Osteocyte (in vitro differentiated cells): ENCODE measurements at regions not wholly inside any gene's neighbourhood (a gene's known extent, or its start where the extent isn't known, plus 50 kb on each side); places are given as distances from the start of the nearest gene placed in this dataset.

Source experiments
- DNase-seq: peaks from one replicate; pipeline ENCODE4 v3.0.0; 2021; ENCODE audit warnings: mixed read lengths; ENCODE audit not compliant: unreplicated experiment; ENCODE audit errors: extremely low spot score
- H3K27ac Mint-ChIP-seq: one replicate; pipeline ENCODE4 v1.8.0; 2021; ENCODE audit warnings: mild to moderate bottlenecking, mixed read lengths; ENCODE audit not compliant: unreplicated experiment
- H3K27me3 Mint-ChIP-seq: one replicate; pipeline ENCODE4 v1.8.0; 2021; ENCODE audit warnings: mixed read lengths; ENCODE audit not compliant: unreplicated experiment
- H3K36me3 Mint-ChIP-seq: one replicate; pipeline ENCODE4 v1.8.0; 2021; ENCODE audit warnings: mixed read lengths; ENCODE audit not compliant: unreplicated experiment
- H3K4me1 Mint-ChIP-seq: one replicate; pipeline ENCODE4 v1.8.0; 2021; ENCODE audit warnings: mixed read lengths; ENCODE audit not compliant: unreplicated experiment
- H3K4me3 Mint-ChIP-seq: one replicate; pipeline ENCODE4 v1.8.0; 2021; ENCODE audit warnings: mild to moderate bottlenecking, moderate library complexity, mixed read lengths; ENCODE audit not compliant: unreplicated experiment
- H3K9me3 Mint-ChIP-seq: one replicate; pipeline ENCODE4 v1.8.0; 2021; ENCODE audit warnings: mixed read lengths; ENCODE audit not compliant: unreplicated experiment
- CTCF ChIP-seq: fragments of 200-600 bp; sonication (generic); IDR thresholded peaks from 2 replicates; pipeline ENCODE4 v1.5.0; 2021; ENCODE audit warnings: antibody characterized with exemption, mild to moderate bottlenecking, moderate library complexity

- no peak overlapping the region for H3K27ac Mint-ChIP-seq
- no peaks in the 10 kb centered on the region for H3K27me3 Mint-ChIP-seq
- peaks cover 11% of the 10 kb centered on the region for H3K4me1 Mint-ChIP-seq
- TF ChIP-seq CTCF = no peak
- H3K4me3 Mint-ChIP-seq = no peak overlapping the region
- no peaks in the 10 kb centered on the region for H3K9me3 Mint-ChIP-seq
- H3K36me3 Mint-ChIP-seq = no peaks in the 10 kb centered on the region
- no peak for DNase-seq
These were observed 225.2 kb upstream of the ANO3 start for GRCh38 chr11:26106726-26107125.

- Mint-ChIP-seq H3K27ac (no peak overlapping the region), H3K27me3 (no peaks in the 10 kb centered on the region), H3K4me3 (no peak overlapping the region), H3K9me3 (no peaks in the 10 kb centered on the region), H3K4me1 (peaks cover 11% of the 10 kb centered on the region), H3K36me3 (no peaks in the 10 kb centered on the region)
- no peak for DNase-seq
- TF ChIP-seq CTCF = no peak
These were observed 222.1 kb upstream of the ANO3 start for GRCh38 chr11:26109658-26110368.

GRCh38 chr11:26112264-26112663, 219.7 kb upstream of the ANO3 start:
- no peaks in the 10 kb centered on the region for H3K27me3 Mint-ChIP-seq
- no peak for DNase-seq
- H3K4me3 Mint-ChIP-seq = no peak overlapping the region
- no peaks in the 10 kb centered on the region for H3K36me3 Mint-ChIP-seq
- no peak overlapping the region for H3K27ac Mint-ChIP-seq
- peaks cover 8% of the 10 kb centered on the region for H3K4me1 Mint-ChIP-seq
- no peak for TF ChIP-seq CTCF
- H3K9me3 Mint-ChIP-seq = no peaks in the 10 kb centered on the region

- H3K4me1 Mint-ChIP-seq = no peaks in the 10 kb centered on the region
- no peak overlapping the region for H3K4me3 Mint-ChIP-seq
- no peaks in the 10 kb centered on the region for H3K36me3 Mint-ChIP-seq
- no peaks in the 10 kb centered on the region for H3K27me3 Mint-ChIP-seq
- no peak overlapping the region for H3K27ac Mint-ChIP-seq
- no peak for TF ChIP-seq CTCF
- DNase-seq = no peak
- no peaks in the 10 kb centered on the region for H3K9me3 Mint-ChIP-seq
These were observed 210.5 kb upstream of the ANO3 start for GRCh38 chr11:26121466-26121865.

GRCh38 chr11:26126741-26127140, 205.2 kb upstream of the ANO3 start:
- H3K4me1 Mint-ChIP-seq = no peaks in the 10 kb centered on the region
- TF ChIP-seq CTCF = no peak
- no peaks in the 10 kb centered on the region for H3K9me3 Mint-ChIP-seq
- H3K27ac Mint-ChIP-seq = no peak overlapping the region
- H3K27me3 Mint-ChIP-seq = no peaks in the 10 kb centered on the region
- no peaks in the 10 kb centered on the region for H3K36me3 Mint-ChIP-seq
- no peak overlapping the region for H3K4me3 Mint-ChIP-seq
- no peak for DNase-seq
